HG03066 (cell line): ENCODE measurements at regions not wholly inside any gene's neighbourhood (a gene's known extent, or its start where the extent isn't known, plus 50 kb on each side); places are given as distances from the start of the nearest gene placed in this dataset.

Source experiments
- ATAC-seq: cut with Tn5 transposase; IDR thresholded peaks from one replicate; pipeline ENCODE4 v1.9.1; 2021; ENCODE audit warnings: low read depth; ENCODE audit not compliant: unreplicated experiment

DNA sequence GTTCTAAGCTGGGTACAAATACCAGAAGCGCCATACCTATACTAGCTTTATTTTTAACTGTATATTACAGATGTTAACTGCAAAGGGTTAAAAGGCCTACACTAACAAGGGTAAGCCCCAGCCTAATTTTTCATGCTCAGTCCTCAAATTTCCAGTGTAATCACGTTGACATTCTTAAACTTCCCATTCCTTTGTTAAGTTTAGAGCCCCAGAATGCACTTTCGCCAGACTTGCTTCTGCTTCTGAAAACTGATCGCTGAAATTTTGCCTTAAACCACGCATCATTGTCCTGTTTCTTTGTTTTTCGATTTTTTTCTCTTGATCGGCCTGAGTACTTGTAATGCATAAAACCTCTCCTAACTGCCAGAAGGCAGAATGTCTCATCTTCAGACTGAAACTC lies 2141.9 kb upstream of the AGA start:
- no peak for ATAC-seq

DNA sequence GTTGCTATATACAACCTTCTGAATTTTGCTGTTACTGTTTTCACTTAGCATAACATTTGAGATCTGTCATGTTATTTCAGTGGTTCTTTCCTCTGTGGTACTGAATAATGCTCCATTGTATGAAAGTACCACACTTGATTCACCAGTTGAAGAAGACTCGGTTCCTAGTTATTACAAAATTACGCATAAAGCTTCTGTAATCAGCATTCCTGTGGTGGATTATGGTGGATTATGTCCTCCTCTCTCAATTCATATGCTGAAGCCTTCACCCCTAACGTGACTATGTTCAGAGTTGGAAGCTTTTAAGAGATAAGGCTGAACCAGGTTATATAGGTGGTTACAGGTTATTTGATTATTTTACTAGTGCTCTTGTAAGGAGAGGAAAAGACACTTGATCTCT lies 2143.5 kb upstream of the AGA start:
- ATAC-seq: no peak

DNA sequence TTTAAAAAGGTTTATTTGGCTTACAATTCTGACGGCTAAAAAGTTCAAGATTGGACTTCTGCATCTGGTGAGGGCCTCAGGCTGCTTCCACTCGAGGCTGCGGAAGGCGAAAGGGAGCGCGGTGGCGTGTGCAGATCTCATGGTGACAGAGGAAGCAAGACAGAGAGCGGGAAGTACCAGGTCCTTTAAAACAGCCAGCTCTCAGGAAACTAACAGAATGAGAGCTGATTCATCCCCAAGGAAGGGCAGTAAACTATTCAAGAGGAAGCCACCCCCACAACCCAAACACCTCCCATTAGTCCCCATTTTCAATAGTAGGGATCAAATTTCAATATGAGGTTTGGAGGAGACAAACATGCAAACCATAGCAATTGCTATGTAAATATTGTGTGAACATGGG lies 2144.2 kb upstream of the AGA start:
- ATAC-seq: no peak

DNA sequence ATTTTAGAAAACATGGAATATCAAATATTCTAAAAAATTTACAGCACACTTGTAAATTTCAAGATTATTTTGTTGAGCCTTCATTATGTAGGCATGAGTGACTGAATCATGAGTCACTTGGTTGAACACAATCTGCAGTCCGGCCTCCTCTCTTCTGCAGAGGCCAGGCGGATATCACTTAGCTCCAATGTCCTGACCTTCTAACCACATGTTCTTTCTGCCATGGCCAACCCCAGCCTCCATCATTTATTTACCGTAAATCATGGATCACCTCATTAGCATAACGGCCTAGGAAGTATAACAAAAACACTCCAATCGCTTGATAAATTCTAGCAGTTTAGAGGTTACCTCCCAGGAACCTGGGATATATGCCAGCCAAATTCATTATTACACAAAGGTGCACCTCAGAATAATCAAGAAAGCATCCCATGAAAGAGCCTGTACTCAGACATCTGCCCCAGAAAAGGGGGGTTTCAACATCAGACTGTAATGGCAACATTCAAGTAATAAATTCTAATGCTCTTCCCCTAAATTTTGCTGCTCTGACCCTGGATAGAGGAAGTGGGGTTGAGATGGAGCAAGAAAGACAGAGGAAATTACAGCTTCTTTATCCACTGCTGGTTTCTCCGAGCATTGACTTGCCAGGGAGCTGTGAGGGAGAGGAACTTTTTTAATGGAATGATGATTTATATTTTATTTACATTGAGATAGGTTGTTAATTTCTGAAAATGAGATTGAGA lies 2153.6 kb upstream of the AGA start:
- ATAC-seq: no peak

DNA sequence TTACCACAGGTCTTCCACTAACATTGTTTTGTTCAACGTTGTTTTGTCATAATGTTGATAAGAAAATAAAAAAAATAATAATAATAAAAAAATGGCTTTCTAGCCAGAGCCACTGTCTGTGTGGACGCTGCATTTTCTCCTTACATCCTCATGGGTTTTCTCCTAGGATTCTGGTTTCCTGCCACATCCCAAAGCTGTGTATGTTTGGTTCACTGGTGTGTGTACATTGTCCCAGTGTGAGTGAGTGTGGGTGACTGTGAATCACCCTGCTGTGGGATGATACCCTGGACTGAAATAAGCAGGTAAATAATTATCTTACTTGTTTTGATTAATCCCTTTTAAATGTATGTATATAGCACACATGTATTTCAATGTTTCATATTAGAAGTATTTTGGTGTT lies 2154.4 kb upstream of the AGA start:
- no peak for ATAC-seq

DNA sequence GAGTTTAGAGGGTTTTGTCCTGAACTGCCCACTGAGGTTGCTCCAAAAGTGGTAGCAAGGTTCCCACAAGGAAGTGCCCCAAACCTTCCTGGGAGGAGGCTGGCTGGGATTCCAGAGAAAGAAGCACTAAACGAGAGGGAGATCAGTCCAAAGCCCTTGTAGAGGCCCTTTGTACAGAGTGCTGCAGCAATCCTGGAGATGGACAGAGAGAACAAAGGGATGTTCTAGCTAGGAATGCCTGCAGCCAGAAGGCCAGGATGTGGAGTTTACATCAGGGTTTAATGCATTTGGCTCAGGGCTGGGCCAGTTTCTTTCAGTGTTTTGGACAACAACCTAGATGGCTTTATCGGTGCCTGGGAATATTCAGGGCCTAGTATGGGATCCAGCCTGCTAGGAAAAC lies 2155.1 kb upstream of the AGA start:
- no peak for ATAC-seq

DNA sequence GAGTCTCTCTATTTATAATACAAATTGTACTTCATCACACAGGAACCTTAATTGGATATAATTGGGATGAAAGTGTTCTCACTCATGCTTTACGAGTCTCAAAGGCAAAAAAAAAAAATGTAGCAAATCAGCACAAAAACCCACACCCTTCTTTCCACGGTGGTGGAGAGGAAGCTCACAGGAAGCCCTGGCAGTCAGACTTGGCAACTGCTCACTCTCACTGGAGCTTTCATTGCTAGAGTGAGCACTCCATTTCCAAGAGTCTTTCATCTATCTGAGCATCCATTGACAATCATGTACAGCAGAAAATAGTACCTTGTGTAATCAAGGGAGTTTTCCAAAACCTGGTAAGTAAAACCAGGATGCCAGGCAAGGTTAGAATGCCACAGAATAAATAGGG lies 2159.4 kb upstream of the AGA start:
- no peak for ATAC-seq

DNA sequence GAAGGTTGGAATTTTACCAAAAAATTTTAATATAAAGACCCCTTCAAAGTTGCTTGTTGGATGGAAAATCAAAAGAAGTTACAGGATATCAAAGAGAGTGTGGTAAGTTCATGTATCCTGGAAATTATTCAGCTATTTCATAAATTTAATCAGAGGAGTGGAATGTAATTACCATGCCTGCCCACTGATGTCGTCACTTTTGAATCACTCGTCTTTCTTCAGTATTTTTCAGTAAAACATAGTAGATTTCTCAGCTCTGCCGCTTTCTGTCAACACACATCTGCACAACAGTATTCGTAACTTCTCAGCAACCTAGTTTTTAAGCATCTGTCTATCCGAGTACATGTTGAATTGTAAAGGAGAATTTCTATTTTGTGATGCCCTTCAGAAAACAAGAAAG lies 2163.0 kb upstream of the AGA start:
- no peak for ATAC-seq

DNA sequence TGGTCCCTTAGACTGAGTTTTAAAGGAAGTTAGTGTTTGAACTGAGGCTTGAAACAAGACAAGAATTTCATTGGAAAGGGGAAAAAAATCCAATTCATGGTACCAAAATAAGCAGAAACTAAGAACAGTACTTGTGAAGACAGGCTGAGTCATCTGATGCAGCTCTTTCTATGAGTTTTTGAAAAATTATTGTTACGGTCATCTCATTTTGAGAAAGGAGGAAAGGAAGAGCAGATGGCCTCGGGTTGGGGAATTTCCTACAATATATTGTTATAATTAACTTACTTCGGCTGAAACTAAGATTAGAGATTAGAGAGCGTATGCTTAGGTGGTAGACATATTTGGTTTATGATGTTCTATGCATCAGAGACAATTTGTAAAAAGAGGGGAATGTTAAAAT lies 2164.8 kb upstream of the AGA start:
- no peak for ATAC-seq

DNA sequence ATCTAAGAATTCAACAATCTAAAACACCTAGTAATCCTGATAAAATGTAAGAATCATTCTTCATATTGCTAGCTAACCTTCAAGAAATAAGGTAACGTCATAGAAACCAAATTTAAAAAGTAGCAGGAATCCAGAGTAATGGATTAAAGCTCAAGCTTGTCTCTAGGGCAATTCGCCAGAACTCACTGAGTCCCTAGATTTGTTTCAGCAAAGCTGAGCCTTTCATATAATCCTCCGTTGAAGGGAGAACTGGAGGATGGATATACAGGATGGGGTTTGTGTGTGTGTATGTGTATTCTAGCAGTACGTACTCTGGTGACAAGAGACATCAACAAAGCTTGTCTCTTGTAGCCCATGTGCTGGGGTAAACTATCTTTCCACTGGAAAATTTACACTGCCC lies 2173.5 kb upstream of the AGA start:
- no peak for ATAC-seq

DNA sequence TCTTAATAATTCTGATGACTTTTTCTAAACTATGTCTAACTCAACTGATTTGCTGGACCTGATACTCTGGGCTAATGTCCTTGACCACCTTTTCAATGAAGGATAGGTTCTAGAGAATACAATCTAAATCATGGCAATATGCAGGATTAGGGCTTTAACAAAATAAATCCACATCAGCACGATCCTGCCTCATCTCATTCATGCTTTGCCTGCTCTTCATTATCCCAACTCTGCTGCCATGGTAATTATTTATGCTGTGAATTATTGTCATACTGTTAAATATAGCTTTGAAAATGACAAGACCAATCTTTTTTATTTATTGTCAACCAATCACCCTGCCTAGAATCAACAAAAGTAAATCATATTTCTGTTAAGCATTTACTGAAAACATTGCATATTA lies 2176.7 kb upstream of the AGA start:
- ATAC-seq: no peak

DNA sequence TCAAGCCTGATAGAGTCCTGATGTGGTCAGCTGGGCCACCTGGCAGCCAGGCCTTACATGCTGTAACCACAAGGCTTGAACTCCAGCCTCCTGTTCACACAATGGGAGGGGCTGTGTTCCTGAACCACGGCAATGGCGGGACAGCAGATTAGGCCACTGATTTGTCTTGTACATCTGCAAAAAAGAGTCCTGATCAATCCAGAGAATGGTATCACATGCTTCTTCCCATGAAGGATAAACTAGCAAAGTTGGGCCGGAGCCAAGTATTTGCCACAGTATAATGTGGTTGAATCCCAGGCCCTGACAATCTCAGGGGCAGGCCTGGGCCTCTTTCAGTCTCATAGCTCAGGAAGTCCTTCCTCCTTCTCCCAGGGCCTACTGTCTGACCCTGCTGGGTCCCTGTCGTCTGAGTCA lies 2182.5 kb upstream of the AGA start:
- no peak for ATAC-seq

DNA sequence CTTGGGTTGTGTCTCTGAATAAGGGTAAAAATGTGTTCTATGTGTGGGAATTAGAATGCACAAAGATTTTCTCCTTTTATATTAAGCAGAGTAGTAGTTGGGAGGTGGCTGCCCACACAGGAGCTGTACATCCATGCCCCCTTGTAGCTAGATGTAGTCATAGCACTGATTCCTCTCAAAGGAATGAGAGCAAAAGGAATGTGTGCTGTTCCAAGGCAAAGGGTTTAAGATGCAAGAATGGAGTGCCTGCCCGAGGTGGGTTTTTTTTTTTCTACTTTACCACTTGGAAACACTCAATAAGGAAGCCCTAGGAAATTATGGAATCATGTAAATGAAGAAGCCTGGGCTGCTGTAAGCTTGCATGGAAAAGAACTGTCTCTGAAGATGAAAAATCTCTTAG lies 2183.2 kb upstream of the AGA start:
- ATAC-seq: no peak

DNA sequence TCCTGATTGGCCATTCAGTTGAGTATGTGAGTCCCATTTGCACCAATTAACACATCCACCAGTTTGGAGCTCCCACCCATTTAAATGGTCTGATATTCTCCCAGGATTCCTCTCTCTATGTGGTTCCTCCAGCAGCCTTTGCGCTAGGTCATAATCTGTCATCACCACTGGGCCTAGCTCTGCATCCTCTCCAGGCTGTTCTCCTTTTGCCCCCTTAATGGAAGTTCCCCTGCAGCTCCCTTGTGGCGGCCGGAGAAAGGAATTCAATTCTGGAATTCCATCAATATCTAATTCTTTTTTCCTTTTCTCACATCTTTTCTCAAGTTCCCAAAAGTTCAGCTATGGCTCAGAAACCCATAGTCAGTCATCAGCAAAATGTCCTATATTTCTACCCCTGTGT lies 2184.4 kb upstream of the AGA start:
- ATAC-seq: no peak

DNA sequence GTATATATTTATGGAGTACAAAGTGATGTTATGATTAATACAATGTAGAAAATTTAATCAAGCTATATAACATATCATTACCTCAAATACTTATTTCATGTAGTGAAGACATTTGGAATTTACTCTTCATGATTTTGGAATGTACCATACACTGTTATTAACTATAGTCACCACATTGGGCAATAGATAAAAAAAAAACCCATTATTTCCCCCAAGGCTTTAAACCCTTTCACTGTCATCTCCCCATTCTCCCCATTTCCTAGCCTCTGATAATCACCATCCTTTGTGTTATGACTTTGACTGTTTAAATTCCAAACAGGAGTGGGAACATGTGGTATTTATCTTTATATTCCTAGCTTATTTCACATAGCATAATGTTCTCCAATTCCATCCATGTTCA lies 2189.1 kb upstream of the AGA start:
- no peak for ATAC-seq

DNA sequence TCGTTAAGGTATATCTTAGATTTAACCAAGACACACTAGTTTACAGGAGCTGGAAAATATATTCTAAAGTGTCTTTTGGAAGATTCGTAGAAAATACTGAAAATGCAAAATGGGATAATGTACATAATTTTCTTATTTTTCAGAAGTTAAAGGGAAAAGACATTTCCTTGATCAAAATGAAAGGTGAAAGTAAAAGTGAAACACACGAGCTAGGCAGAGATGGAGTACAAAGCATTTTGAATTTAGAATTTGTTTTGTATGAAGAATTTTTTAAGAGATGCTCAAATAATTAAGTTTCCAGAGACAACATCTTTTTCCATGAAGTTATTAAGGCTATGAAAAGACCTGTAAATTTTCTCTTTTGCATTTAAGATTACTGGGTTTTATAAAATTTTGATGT lies 2192.6 kb upstream of the AGA start:
- ATAC-seq: no peak

DNA sequence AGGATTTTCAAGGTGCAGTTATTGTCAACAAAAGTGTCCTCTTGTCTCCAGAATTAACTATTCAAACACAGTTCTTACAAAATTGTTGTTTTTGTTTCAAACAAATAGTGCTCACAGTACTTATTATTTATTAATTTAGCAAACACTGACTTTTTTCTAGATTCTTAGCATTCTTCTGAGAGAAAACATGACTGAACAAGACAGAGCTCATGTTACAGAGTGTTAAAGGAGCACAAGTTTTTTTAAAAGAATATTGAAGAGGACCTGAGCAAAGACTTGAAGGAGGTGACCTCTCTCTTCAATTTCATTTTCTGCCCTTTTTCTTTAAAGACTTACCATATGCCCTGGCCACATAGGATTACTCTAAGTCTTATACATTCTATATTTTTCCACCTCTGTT lies 2220.3 kb upstream of the AGA start:
- no peak for ATAC-seq

DNA sequence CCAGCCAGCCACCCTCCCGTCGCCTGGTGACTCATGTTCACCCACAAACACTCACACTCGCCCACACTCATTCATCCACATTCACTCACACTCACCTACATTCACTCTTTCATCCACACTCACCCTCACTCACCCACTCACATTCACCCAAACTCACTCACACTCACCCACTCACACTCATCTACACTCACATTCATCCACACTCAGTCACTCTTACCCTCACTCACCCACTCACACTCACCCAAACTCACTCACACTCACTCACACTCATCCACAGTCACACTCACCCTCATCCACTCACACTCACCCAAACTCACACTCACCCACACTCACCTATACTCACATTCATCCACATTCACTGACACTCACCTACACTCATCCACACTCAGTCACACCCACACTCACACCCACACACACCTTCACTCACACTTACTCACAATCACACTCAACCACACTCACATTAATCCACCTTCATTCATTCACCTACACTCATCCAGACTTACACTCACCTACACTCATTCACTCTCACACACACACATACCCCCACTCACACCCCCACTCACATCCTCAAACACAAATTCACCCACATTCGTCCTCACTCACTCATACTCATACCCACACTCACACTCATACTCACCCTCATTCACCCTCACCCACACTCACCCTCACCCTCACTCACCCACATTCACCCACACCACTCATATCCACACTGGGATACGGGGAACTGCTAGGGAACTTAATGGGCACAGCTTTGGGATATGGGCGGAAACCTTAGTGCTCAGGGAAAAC lies 2221.6 kb upstream of the AGA start:
- ATAC-seq: no peak

DNA sequence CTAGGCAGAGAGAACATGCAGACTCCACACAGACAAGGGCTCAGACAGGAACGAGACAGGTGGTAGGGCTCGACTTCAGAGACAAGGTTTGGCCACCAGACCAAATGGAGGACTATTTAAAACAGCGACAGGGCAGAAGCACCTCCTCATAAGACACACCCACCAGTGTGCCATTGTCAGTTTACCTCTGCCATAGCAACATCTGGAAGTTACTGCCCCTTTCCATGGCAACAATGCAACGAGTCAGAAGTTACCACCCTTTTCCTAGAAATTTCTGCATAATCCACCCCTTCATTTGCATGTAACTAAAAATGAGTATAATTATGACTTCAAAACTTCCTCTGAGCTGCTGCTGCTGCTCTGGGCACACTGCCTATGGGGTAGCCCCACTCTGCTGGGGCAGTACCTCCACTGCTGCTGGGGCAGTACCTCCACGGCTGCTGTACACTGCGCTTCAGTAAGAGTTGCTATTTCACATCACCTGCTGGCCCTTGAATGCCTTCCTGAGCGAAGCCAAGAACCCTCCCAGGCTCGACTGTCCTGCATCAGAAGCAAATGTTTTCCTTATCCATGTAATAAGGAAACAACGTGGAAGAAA lies 2222.3 kb upstream of the AGA start:
- ATAC-seq: no peak

DNA sequence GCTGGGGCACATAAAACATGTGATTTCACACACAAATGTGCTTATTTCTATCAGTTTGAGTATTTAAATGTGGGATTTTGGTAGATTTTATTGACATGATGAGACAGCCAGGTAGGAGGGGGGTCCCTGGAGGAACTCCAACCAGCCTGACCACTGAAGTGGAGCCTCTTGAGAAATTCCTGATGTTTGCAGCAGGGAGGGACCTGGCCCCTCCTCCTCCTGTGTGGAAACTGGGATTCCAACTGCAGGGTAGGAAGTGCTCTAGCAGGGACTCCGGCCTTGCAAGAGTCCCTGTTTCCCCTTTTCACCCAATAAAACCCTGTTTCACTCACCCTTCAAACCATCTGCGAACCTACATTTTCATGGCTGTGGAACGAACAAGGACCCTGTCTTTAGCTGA lies 2224.0 kb upstream of the AGA start:
- ATAC-seq: no peak

DNA sequence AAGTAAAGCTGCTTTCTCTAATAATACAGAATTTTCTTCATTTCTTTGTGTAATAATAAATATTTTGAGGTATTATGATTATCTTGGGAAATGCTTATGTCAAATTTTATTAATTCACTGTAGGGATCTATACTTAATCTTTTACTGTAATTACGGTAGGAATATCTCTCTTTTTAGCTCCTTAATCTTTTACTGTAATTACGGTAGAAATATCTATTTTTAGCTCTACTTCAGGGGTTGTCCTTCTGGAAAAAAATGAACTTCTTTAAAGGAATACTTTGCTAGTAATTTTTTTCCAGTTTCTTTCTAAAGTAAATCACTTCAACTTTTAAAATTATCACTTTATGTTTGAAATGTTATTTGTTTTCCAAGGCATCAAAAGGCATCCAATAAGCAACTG lies 2229.4 kb upstream of the AGA start:
- no peak for ATAC-seq
